Upper lobe of left lung (tissue), 4 donors: ENCODE measurements at regions not wholly inside any gene's neighbourhood (a gene's known extent, or its start where the extent isn't known, plus 50 kb on each side); places are given as distances from the start of the nearest gene placed in this dataset.

Source experiments
- CTCF ChIP-seq, 6 experiments: fragments of 450-650 bp in 4 of 6; fragments of 200-600 bp in 2 of 6; sonication (generic) in 2 of 6; IDR thresholded peaks; one replicate each; pipeline ENCODE4 v1.5.1; 2016 to 2019; ENCODE audit warnings: antibody characterized with exemption in 6 of 6
- POLR2AphosphoS5 ChIP-seq, 2 donors: sonication (generic); formaldehyde crosslinking; IDR thresholded peaks; one replicate each; pipeline ENCODE4 v1.5.1; 2017; ENCODE audit warnings: antibody characterized with exemption in 2 of 2

- no peak for TF ChIP-seq CTCF (IDR thresholded peaks at IDR 0.05)
- no peak for TF ChIP-seq POLR2AphosphoS5 (IDR thresholded peaks at IDR 0.05)
Observed at GRCh38 chr11:22084564-22084963, 108.3 kb upstream of the ANO5 start.
